ENCODE measurements at regions not wholly inside any gene's neighbourhood (a gene's known extent, or its start where the extent isn't known, plus 50 kb on each side); places are given as distances from the start of the nearest gene placed in this dataset.

DNA sequence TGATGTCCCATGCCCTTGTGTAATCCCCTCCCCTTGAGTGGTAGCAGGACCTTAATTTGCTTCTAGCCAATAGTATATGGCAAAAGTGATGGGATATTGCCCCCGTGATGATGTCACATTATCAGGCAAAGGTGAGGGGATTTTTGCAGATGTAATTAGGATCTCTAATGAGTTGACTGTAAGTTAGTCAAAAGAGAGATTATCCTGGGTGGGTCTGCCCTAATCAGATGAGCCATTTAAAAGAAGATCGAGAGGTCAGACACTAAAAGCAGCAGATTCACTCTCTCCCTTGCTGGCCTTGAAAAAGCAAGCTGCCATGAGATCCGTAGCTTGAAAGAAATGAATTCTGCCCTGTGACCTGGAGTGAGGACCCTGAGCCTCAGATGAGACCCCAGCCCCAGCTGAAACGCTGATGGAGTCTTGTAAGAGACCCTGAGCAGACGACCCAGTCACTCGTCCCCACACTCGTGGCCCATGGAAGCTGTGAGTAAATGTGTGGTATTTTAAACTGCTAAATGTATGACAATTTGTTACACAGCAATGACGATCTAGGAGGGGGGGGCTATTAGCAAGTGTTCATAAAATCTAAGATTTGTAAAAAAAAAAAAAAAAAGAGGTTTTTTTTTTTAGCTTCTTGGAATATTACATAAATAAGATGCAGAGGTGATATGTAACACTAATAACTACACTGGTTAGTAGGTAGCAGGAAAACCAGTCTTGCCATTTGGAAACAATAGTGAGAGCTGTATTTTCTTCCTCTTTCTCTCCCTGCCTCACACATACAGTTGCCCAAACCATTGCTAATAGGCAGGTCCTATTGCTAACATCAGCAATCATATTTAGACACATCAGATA is 50.3 kb upstream of the TARBP1 start:
- no peak for FAIRE-seq

More for the DNA sequence above, 50.3 kb upstream of the TARBP1 start:
- Histone ChIP-seq H4K20me1 (ENCODE audit: control insufficient read depth, extremely low read depth, insufficient read depth, low read length) (no peaks in the 10 kb centered on the region), H3K27me3 (ENCODE audit: control insufficient read depth, extremely low read depth, insufficient read depth, low read length) (no peaks in the 10 kb centered on the region), H2AFZ (ENCODE audit: control insufficient read depth, low read length) (no peak overlapping the region), H3K9me3 (ENCODE audit: control insufficient read depth, low read depth, low read length) (no peaks in the 10 kb centered on the region), H3K4me1 (ENCODE audit: control insufficient read depth, extremely low read depth, insufficient read depth, low read length) (peaks cover 34% of the 10 kb centered on the region), H3K9me1 (ENCODE audit: control insufficient read depth, extremely low read depth, insufficient read depth, low read length) (no peaks in the 10 kb centered on the region), H3K79me2 (ENCODE audit: control insufficient read depth, insufficient read depth, low read length) (no peaks in the 10 kb centered on the region), H3K4me2 (ENCODE audit: control insufficient read depth, extremely low read depth, insufficient read depth, low read depth, low read length) (no peak overlapping the region), H3K9ac (ENCODE audit: control insufficient read depth, extremely low read depth, insufficient read depth, low read length) (no peak overlapping the region), H3K36me3 (ENCODE audit: control insufficient read depth in 2 of 2, extremely low read depth in 1 of 2, insufficient read depth in 2 of 2, low read length in 2 of 2) (no peaks in the 10 kb centered on the region), H3K4me3 (ENCODE audit: control insufficient read depth in 2 of 3, extremely low read depth in 1 of 3, insufficient read depth in 2 of 3, low read depth in 1 of 3, low read length in 3 of 3) (no peak overlapping the region), H3K27ac (ENCODE audit: control insufficient read depth, insufficient read depth, low read length) (no peak overlapping the region)
- TF ChIP-seq EZH2 (IDR thresholded peaks at IDR 0.05; ENCODE audit: low read length) = no peak
- TF ChIP-seq CTCF (optimal IDR thresholded peaks at IDR 0.05 in 1 of 3, IDR thresholded peaks at IDR 0.05 in 1 of 3, conservative IDR thresholded peaks at IDR 0.05 in 1 of 3; ENCODE audit: extremely low read depth in 1 of 3, insufficient read depth in 2 of 3, low read length in 3 of 3) = no peak
- DNase-seq (ENCODE audit: low read depth, low spot score) = no peak
- dilution Hi-C loops (cut with MboI; ENCODE audit: extremely low pct_ligation_motif_present, low sequenced_read_pairs) = no loop called here

Data from keratinocyte (primary cell).